OCI-LY7 (cell line): ENCODE measurements at regions not wholly inside any gene's neighbourhood (a gene's known extent, or its start where the extent isn't known, plus 50 kb on each side); places are given as distances from the start of the nearest gene placed in this dataset.

ENCODE experiments used
- BruUV-seq: library from RNA; stranded (reverse); fragments of 400-500 nt; replicated peaks from 2 replicates; lab custom pipeline; 2021; lab: Mats Ljungman, UMichigan
- CTCF ChIA-PET: fragments of 300-600 bp; sonication (Branson Sonifier 250); formaldehyde crosslinking; loops from one replicate; lab custom pipeline; 2022; ENCODE audit warnings: antibody characterized with exemption; ENCODE audit not compliant: unreplicated experiment; lab: Charles Lee
- POLR2A ChIA-PET: fragments of 300-600 bp; sonication (Branson Sonifier 250); formaldehyde crosslinking; loops from one replicate; lab custom pipeline; 2022; ENCODE audit warnings: antibody characterized with exemption; lab: Charles Lee
- DNase-seq: peaks from one replicate; pipeline ENCODE4 v3.0.0-alpha.2; 2015; ENCODE audit warnings: low spot score
- H2AFZ ChIP-seq: fragments of 200-600 bp; sonication (generic), shearing (Covaris generic); 2 replicates; pipeline ENCODE4 v1.6.1; 2014; ENCODE audit warnings: mild to moderate bottlenecking, antibody characterized with exemption, low read length, moderate library complexity
- H3K27ac ChIP-seq: fragments of 200-600 bp; sonication (generic); 2 replicates; pipeline ENCODE4 v1.5.1; 2014; ENCODE audit warnings: mixed run types, low read depth, mild to moderate bottlenecking, moderate library complexity, low read length, inconsistent platforms; ENCODE audit not compliant: poor library complexity, severe bottlenecking
- H3K36me3 ChIP-seq: fragments of 200-600 bp; sonication (generic); 2 replicates; pipeline ENCODE4 v1.6.1; 2014; ENCODE audit warnings: mild to moderate bottlenecking, antibody characterized with exemption, low read length, moderate library complexity, mixed read lengths; ENCODE audit not compliant: insufficient read depth
- H3K4me1 ChIP-seq: fragments of 200-600 bp; sonication (generic); 2 replicates; pipeline ENCODE4 v1.5.1; 2014; ENCODE audit warnings: mild to moderate bottlenecking, low read length; ENCODE audit not compliant: insufficient read depth, poor library complexity, severe bottlenecking
- H3K4me2 ChIP-seq: fragments of 200-600 bp; sonication (generic); 2 replicates; pipeline ENCODE4 v1.6.1; 2014; ENCODE audit warnings: mild to moderate bottlenecking, low read length
- H3K4me3 ChIP-seq: fragments of 200-600 bp; sonication (generic); 2 replicates; pipeline ENCODE4 v1.5.1; 2014; ENCODE audit warnings: mild to moderate bottlenecking, low read depth, low read length; ENCODE audit not compliant: poor library complexity, severe bottlenecking
- H3K79me2 ChIP-seq: fragments of 200-600 bp; sonication (generic); 2 replicates; pipeline ENCODE4 v1.6.1; 2016; ENCODE audit warnings: low read depth, mild to moderate bottlenecking, low read length, moderate library complexity, mixed read lengths; ENCODE audit not compliant: insufficient read depth
- H3K9me2 ChIP-seq: fragments of 200-600 bp; sonication (generic); 2 replicates; pipeline ENCODE4 v1.6.1; 2016; ENCODE audit warnings: mild to moderate bottlenecking, low read length, mixed read lengths; ENCODE audit not compliant: insufficient read depth
- H3K9me3 ChIP-seq: fragments of 200-600 bp; sonication (generic); 2 replicates; pipeline ENCODE4 v1.6.1; 2014; ENCODE audit warnings: mild to moderate bottlenecking, mixed run types, low read length, mixed read lengths
- H4K20me1 ChIP-seq: fragments of 200-600 bp; sonication (generic); 2 replicates; pipeline ENCODE4 v1.6.1; 2014; ENCODE audit warnings: mild to moderate bottlenecking, antibody characterized with exemption, low read length, moderate library complexity, mixed read lengths; ENCODE audit not compliant: insufficient read depth
- EZH2phosphoT487 ChIP-seq: fragments of 200-600 bp; sonication (generic); IDR thresholded peaks from 2 replicates; pipeline ENCODE4 v1.6.1; 2018; ENCODE audit warnings: low read depth, borderline replicate concordance, mild to moderate bottlenecking, mixed run types, antibody characterized with exemption, low read length, moderate library complexity, mixed read lengths
- intact Hi-C: fragments of 100-400 bp; cut with micrococcal nuclease; formaldehyde crosslinking; loops from one replicate; pipeline ENCODE4 v1.10.0; 2022; ENCODE audit not compliant: unreplicated experiment
- TF ChIP-seq, protein P1 (sequence below): fragments of 200-600 bp; sonication (generic); conservative IDR thresholded peaks from 2 replicates; pipeline ENCODE4 v1.5.1; 2014; ENCODE audit warnings: mild to moderate bottlenecking, antibody characterized with exemption, low read length, moderate library complexity, mixed read lengths

DNA sequence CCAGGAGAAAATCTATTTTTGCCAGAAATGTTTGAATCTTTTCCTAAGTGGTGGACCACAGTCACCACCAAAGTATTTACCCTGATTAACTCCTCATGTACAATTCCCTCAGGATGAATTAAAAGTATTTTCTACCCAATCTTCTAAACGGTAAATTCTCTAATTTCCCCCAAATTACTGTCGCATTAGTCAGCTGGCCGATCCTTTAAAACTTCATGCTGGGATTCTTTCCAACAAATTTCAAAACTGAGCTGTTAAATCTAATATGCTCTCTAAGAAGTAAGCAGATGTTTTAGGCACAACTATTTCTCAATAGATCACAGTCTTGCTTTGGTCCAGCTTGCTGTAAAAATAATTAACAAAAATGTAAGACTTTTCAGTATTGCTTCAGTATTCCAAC is 447.2 kb downstream of the FRK start:
- TF ChIP-seq EZH2phosphoT487 = no peak
- TF ChIP-seq, protein P1, sequence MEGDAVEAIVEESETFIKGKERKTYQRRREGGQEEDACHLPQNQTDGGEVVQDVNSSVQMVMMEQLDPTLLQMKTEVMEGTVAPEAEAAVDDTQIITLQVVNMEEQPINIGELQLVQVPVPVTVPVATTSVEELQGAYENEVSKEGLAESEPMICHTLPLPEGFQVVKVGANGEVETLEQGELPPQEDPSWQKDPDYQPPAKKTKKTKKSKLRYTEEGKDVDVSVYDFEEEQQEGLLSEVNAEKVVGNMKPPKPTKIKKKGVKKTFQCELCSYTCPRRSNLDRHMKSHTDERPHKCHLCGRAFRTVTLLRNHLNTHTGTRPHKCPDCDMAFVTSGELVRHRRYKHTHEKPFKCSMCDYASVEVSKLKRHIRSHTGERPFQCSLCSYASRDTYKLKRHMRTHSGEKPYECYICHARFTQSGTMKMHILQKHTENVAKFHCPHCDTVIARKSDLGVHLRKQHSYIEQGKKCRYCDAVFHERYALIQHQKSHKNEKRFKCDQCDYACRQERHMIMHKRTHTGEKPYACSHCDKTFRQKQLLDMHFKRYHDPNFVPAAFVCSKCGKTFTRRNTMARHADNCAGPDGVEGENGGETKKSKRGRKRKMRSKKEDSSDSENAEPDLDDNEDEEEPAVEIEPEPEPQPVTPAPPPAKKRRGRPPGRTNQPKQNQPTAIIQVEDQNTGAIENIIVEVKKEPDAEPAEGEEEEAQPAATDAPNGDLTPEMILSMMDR = no peak

DNA sequence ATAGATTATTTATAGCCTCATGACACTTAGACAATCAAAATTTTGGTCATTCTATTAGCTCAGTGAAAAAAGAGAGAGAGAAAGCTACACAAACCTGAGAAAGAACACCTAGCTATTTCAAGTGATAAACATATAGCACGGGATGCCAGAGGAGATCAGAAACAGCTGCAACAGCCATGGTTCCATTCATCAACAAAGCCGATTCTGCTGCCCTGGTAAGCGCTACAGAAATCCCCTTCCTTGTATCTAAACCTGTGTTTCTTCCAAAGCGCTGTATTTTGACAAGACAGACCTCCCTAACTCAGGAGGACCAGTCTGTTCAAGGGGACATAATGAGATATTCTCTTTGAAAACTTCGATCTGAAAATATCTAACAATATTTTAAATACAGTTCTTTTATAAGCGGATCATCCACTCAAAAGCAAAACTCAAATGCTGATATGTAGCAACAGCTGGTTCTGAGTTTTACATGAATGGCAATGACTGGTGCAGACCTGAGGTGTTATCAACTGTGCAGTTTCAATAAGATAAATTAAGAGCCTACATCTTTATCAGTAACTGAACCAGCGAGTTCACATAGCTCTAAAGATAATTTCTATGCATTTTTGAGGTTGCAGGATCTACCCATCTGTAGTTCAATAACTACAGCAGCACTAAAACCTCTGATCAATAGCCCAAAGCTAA is 447.8 kb downstream of the FRK start:
- CTCF ChIA-PET = no interaction called here
- no TSS peak for BruUV-seq
- no peaks in the 10 kb centered on the region for H3K4me1 ChIP-seq

More for the DNA sequence above, 447.2 kb downstream of the FRK start:
- no TSS peak for BruUV-seq
- no peak overlapping the region for H3K4me3 ChIP-seq
- H3K79me2 ChIP-seq = no peaks in the 10 kb centered on the region
- intact Hi-C loops = no loop called here
- H4K20me1 ChIP-seq = no peaks in the 10 kb centered on the region
- H3K4me1 ChIP-seq = no peaks in the 10 kb centered on the region
- no peaks in the 10 kb centered on the region for H3K36me3 ChIP-seq
- no peaks in the 10 kb centered on the region for H3K9me3 ChIP-seq
- DNase-seq = no peak
- H3K27ac ChIP-seq = no peak overlapping the region
- ChIA-PET POLR2A (interaction anchor here (0.7 kb wide), 1 partner anchor 90 kb away, joined by 3 read pairs; no protein-coding TSS in a partner anchor), CTCF (no interaction called here)
- H2AFZ ChIP-seq = no peak overlapping the region
- H3K9me2 ChIP-seq = no peaks in the 10 kb centered on the region
- H3K4me2 ChIP-seq = no peak overlapping the region

More for the DNA sequence above, 447.8 kb downstream of the FRK start:
- Histone ChIP-seq H3K9me3 (no peaks in the 10 kb centered on the region), H2AFZ (no peak overlapping the region), H3K36me3 (no peaks in the 10 kb centered on the region), H3K4me3 (no peak overlapping the region), H4K20me1 (no peaks in the 10 kb centered on the region), H3K79me2 (no peaks in the 10 kb centered on the region), H3K27ac (no peak overlapping the region), H3K4me2 (no peak overlapping the region), H3K9me2 (no peaks in the 10 kb centered on the region)
- TF ChIP-seq EZH2phosphoT487 = no peak
- TF ChIP-seq, protein P1 = no peak
- no peak for DNase-seq
- POLR2A ChIA-PET = interaction anchor here (0.7 kb wide), 1 partner anchor 90 kb away, joined by 3 read pairs; no protein-coding TSS in a partner anchor
- intact Hi-C loops = no loop called here
